Effector memory CD4-positive, alpha-beta T cell (primary cell): ENCODE measurements at regions not wholly inside any gene's neighbourhood (a gene's known extent, or its start where the extent isn't known, plus 50 kb on each side); places are given as distances from the start of the nearest gene placed in this dataset.
"Not testable (repeated sequence)": the region's sequence is repeated elsewhere in the genome, so short reads cannot be mapped to it uniquely, and the experiment has no call there.

Experiments used
- DNase-seq, 3 donors: peaks; one replicate each; pipeline ENCODE4 v3.0.0-alpha.2; 2020
- H3K27ac ChIP-seq: 2 replicates; pipeline ENCODE4 v1.7.0; 2013; ENCODE audit warnings: mild to moderate bottlenecking, low read length, moderate library complexity; ENCODE audit not compliant: insufficient read depth, poor library complexity, severe bottlenecking
- H3K27me3 ChIP-seq: replicated peaks from 2 replicates; pipeline ENCODE4 v1.7.0; 2013; ENCODE audit warnings: mild to moderate bottlenecking, low read length; ENCODE audit not compliant: insufficient read depth, control insufficient read depth, poor library complexity, severe bottlenecking
- H3K36me3 ChIP-seq: 2 replicates; pipeline ENCODE4 v1.7.0; 2013; ENCODE audit warnings: mild to moderate bottlenecking, low read length, moderate library complexity; ENCODE audit not compliant: control insufficient read depth, insufficient read depth
- H3K4me1 ChIP-seq: 2 replicates; pipeline ENCODE4 v1.7.0; 2013; ENCODE audit warnings: low read length, mild to moderate bottlenecking; ENCODE audit not compliant: control insufficient read depth, insufficient read depth, poor library complexity, severe bottlenecking
- H3K4me3 ChIP-seq: 2 replicates; pipeline ENCODE4 v1.7.0; 2013; ENCODE audit warnings: low read length, low read depth, mild to moderate bottlenecking; ENCODE audit not compliant: insufficient read depth, poor library complexity, severe bottlenecking
- H3K9me3 ChIP-seq: 2 replicates; pipeline ENCODE4 v1.7.0; 2013; ENCODE audit warnings: mild to moderate bottlenecking, low read length, moderate library complexity; ENCODE audit not compliant: control insufficient read depth

DNA sequence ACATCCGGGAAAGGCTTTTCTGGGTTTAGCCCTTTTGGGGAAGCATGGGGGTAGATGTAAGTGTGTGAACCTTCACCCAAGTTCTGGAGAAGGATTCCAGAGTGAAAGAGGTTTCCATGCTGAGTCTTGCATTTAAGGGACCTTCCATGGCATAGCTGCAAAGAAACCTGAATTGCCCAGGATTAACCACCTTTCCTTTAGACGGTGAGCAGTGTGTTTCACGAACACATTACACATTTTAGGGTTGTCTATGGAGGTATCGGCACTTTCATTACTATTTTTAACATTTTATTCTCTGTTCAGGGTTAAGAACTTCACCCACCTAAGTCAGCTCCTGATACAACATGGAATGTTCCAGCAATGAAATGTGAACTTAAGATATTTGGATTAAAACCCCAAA lies 250.2 kb upstream of the PLGLB2 start:
- DNase-seq, H3K27me3 ChIP-seq, H3K9me3 ChIP-seq, H3K4me1 ChIP-seq, H3K36me3 ChIP-seq, H3K4me3 ChIP-seq: not testable (repeated sequence)
- H3K27ac ChIP-seq, result peak overlapping the region; percentile 45

- H3K27ac ChIP-seq, result peak overlapping the region; percentile 66
- H3K27me3 ChIP-seq, H3K36me3 ChIP-seq, H3K4me3 ChIP-seq, DNase-seq, H3K9me3 ChIP-seq, H3K4me1 ChIP-seq: not testable (repeated sequence)
Observed at GRCh38 chr2:87498169-87498853, 249.6 kb upstream of the PLGLB2 start.

- H3K27me3 ChIP-seq, H3K9me3 ChIP-seq, DNase-seq, H3K36me3 ChIP-seq, H3K4me3 ChIP-seq, H3K4me1 ChIP-seq: not testable (repeated sequence)
- peak overlapping the region; percentile 66 for H3K27ac ChIP-seq
Observed at GRCh38 chr2:87498854-87499238, 249.0 kb upstream of the PLGLB2 start.

DNA sequence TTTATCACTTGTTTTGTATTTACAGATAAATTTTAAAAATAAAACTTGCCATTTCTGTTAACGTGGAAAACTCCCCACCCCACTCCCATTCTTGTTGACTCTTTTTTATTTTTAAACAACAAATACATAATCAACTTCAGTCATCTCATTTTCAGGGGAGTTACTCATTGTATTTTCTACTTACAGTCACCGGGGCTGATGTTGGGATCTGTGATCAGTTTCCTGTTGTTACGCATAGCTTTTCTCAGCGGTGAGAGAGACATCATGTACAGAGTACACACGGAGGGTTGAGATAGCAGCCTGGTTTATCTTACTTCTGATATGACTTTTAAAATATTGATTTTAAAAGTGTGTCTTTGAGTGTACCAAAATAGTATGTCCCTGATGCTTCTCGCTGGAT lies 248.0 kb upstream of the PLGLB2 start:
- H3K4me3 ChIP-seq, H3K27me3 ChIP-seq, H3K9me3 ChIP-seq, DNase-seq, H3K4me1 ChIP-seq, H3K36me3 ChIP-seq: not testable (repeated sequence)
- H3K27ac ChIP-seq, result peak overlapping the region; percentile 42

- not testable (repeated sequence) for H3K36me3 ChIP-seq
Observed at GRCh38 chr2:87500421-87500820, 247.5 kb upstream of the PLGLB2 start.

GRCh38 chr2:87500951-87501350 lies 246.9 kb upstream of the PLGLB2 start:
- H3K36me3 ChIP-seq, DNase-seq, H3K4me3 ChIP-seq, H3K9me3 ChIP-seq, H3K4me1 ChIP-seq, H3K27me3 ChIP-seq: not testable (repeated sequence)
- peak overlapping the region; percentile 42 for H3K27ac ChIP-seq

More at GRCh38 chr2:87500421-87500820, 247.5 kb upstream of the PLGLB2 start:
- peak overlapping the region; percentile 42 for H3K27ac ChIP-seq
- not testable (repeated sequence) for DNase-seq, H3K4me1 ChIP-seq, H3K9me3 ChIP-seq, H3K4me3 ChIP-seq, H3K27me3 ChIP-seq

DNA sequence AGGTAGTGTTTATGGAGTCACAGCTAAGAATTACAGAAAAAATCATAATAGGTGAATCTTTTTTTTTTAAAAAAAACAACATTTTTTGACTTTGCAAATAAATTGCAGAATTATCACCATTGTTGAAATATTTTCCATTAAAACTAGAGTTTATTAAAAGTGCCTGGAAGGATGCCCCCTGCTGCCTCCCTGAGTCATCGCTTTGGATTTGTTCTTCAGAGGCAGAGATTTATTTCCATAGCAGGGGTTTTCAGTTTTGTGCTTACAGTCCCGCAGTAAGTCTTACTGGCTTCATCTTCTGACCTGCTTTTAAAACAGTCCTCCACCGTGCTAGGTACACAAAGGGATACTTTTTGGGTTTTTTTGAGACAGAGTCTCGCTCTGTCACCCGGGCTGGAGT lies 244.9 kb upstream of the PLGLB2 start:
- not testable (repeated sequence) for DNase-seq, H3K9me3 ChIP-seq, H3K4me1 ChIP-seq, H3K27me3 ChIP-seq, H3K4me3 ChIP-seq, H3K27ac ChIP-seq, H3K36me3 ChIP-seq

DNA sequence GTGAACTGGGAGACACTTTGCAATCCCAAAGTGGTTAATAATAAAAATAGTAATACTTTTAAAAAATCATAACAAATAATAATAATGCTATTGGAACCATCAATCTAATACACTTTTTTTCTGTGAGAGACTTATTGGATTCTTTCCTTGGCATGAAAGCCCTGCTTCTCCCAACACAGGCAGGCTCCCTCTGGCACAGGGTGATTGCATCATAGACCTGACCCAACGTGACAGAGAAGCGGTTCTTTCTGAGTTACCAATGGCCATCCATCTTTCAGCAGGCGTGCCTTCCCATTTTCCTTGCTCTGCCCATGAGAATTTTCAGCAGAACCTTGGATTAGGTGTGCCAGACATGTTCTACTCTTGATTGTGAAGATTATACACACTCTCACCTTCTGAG lies 242.6 kb upstream of the PLGLB2 start:
- not testable (repeated sequence) for H3K27me3 ChIP-seq, H3K4me3 ChIP-seq, DNase-seq, H3K27ac ChIP-seq, H3K9me3 ChIP-seq, H3K4me1 ChIP-seq, H3K36me3 ChIP-seq

DNA sequence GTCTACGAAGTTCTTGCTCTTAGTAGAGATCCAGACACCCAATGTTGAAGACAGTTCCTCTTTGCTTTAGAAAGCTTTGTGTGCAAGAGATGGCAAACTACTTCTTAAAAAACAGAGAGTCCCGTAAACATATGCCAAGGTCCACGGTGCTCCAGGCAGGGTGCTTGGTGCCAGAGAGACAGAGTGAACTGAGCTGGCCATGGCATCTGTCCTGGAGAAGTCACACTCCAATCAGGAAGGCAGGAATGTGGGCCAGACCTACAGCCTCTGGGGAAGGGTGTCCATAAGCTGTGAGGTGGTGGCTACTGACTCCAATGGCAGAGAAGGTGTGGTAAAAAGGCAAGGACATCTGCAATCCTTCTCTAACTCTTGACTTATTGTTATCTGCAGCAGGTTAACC lies 242.0 kb upstream of the PLGLB2 start:
- H3K4me3 ChIP-seq, H3K27me3 ChIP-seq, H3K4me1 ChIP-seq, H3K9me3 ChIP-seq, DNase-seq, H3K27ac ChIP-seq, H3K36me3 ChIP-seq: not testable (repeated sequence)

DNA sequence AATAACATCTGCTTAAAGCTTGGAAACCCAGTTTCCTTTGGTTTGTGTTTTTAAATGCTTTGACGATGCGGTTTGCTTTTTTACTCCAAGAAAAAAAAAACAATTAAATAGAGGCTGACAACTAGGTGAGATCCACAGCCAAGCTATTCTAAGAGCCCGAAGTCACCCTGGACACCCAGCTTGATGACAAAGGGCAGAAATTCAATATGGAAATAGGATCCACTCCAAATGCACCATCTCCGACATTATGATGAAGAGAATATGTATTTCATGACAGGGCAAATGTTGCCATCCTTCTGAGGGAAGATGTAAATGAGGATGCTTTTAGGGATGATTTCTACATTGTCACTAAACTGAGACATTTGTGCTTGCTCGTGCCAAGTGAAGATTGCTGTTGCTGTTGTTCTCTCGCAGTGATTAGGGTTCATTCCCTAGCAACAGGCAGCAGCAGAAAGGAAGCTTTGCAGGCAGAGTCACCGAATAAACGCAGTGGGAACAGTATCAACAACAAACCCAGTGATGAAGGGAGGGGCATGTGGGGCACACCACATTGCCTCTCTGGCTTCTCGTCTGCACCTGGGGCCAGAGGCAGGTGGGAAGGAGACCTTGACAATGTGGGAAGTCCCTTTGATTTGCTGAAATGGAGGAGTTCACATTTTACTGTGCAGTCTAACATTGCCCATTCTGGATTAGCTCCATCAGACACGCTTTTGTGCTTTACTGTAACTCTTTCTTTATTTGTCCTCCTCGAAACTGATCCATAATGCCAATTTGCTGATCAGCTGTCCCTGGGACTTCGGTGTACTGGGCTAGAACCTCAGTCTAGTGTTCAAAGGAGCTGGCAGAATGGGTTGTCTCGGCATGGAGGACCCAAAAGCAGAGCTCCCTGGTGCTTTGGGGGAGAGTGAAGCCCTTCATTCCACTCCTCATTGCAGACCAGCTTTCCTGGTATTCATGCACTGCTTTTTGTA lies 240.2 kb upstream of the PLGLB2 start:
- H3K4me3 ChIP-seq, H3K9me3 ChIP-seq, H3K36me3 ChIP-seq, DNase-seq, H3K27me3 ChIP-seq, H3K4me1 ChIP-seq: not testable (repeated sequence)
- peak overlapping the region; percentile 75 for H3K27ac ChIP-seq
